Mucosa of stomach (tissue), 1 donor: ENCODE measurements at regions not wholly inside any gene's neighbourhood (a gene's known extent, or its start where the extent isn't known, plus 50 kb on each side); places are given as distances from the start of the nearest gene placed in this dataset.
"Not testable (repeated sequence)": the region's sequence is repeated elsewhere in the genome, so short reads cannot be mapped to it uniquely, and the experiment has no call there.

Experiments used
- H3K27me3 ChIP-seq: one replicate; pipeline ENCODE4 v1.7.0; 2013; ENCODE audit warnings: mild to moderate bottlenecking, low read length; ENCODE audit not compliant: control insufficient read depth, insufficient read depth
- H3K36me3 ChIP-seq: one replicate; pipeline ENCODE4 v1.7.0; 2013; ENCODE audit warnings: low read length; ENCODE audit not compliant: control insufficient read depth, insufficient read depth
- H3K4me1 ChIP-seq: one replicate; pipeline ENCODE4 v1.7.0; 2013; ENCODE audit warnings: mild to moderate bottlenecking, low read length; ENCODE audit not compliant: control insufficient read depth, insufficient read depth
- H3K4me3 ChIP-seq: one replicate; pipeline ENCODE4 v1.7.0; 2013; ENCODE audit warnings: low read length
- H3K9ac ChIP-seq: one replicate; pipeline ENCODE4 v1.7.0; 2013; ENCODE audit warnings: mild to moderate bottlenecking, low read length, moderate library complexity
- H3K9me3 ChIP-seq: one replicate; pipeline ENCODE4 v1.7.0; 2013; ENCODE audit warnings: mild to moderate bottlenecking, low read length, moderate library complexity; ENCODE audit not compliant: control insufficient read depth
- donor health status: Pancreatic carcinoma.

DNA sequence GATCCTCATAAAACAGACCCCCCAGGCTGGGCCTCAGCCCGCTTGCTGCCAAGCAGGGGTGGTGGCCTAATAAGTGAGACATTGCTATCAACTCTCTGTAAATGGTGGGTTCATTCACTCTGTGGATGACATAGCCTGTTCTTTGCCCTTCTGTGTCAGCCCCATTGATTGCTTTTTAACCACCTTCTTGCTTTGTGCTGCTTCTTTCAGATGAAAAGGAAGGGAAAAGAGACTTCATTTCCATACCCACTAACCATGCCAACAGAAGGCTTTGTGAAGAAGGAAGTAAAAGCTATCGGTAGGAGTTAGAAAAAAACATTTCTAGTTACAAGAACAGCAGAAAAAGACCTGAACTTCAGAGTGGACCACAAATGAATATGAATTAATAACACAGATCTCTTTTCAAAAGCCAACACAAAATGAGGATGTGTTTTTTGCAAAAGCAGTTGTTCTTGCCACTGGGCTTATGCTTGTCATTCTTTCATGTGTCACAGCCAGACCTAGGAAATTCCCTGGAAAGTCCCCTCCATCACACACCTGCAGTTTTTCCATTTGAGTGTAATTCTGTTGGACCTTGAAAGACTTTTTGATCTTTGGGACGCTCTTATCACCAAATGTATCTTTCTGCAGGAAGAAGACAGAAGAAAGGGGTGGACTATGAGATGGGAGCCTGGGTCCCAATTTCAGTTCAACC lies 507.7 kb downstream of the CCDC171 start:
- Histone ChIP-seq H3K9ac (no peak overlapping the region), H3K36me3 (no peaks in the 10 kb centered on the region), H3K9me3 (no peaks in the 10 kb centered on the region), H3K4me1 (no peaks in the 10 kb centered on the region), H3K27me3 (no peaks in the 10 kb centered on the region), H3K4me3 (no peak overlapping the region)

DNA sequence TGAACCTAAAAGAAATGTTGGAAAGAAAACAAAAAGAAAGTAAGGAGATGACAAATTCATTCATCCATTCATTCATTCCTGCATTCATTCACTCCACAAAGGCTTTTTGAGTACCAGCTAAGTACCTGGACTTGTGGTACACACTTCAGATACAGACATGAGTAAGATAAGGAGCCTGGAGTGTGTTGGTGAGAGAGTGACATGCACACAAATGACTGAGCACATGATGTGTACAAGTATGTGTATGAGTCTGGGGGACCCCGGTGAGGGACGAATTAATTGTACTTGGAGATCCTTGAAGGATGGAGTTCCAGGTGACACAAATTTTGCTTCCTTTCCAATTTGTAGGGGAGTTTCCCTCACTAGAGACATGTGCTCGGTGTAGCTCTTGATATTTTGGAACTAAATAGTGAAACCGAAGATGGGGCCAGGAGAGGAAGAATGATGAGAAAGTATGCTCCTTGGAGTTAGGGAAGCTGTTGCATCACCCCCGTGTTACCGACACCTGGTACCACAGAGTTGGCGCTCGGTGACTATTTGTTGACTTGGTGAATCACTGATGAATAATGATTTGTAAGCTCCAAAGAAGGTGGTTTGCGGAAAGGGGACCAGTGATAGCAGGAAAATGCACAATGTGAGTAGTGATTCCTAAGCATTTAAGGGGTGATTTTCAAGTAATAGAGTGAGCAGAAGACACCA lies 509.8 kb downstream of the CCDC171 start:
- Histone ChIP-seq H3K9ac (no peak overlapping the region), H3K27me3 (no peaks in the 10 kb centered on the region), H3K9me3 (no peaks in the 10 kb centered on the region), H3K4me1 (no peaks in the 10 kb centered on the region), H3K4me3 (no peak overlapping the region), H3K36me3 (no peaks in the 10 kb centered on the region)

DNA sequence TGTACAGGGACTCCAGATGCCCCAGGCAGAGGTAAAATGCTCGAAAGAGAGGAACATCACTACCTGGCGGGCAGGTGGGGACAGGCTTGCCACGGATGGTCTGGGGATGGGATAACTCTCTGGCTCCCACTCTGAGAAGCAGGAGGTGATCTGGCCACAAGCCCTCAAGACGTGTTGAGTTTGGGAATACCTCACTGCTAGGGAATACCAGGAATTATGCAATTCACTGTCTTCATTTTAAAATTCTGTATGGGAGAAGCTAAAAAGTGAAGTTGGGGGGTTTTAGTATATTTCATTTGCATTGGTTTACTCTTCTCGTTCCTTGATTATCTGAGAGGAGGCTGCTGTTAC lies 510.4 kb downstream of the CCDC171 start:
- no peak overlapping the region for H3K9ac ChIP-seq
- H3K4me1 ChIP-seq = no peaks in the 10 kb centered on the region
- no peaks in the 10 kb centered on the region for H3K36me3 ChIP-seq
- no peaks in the 10 kb centered on the region for H3K27me3 ChIP-seq
- no peak overlapping the region for H3K4me3 ChIP-seq
- no peaks in the 10 kb centered on the region for H3K9me3 ChIP-seq

DNA sequence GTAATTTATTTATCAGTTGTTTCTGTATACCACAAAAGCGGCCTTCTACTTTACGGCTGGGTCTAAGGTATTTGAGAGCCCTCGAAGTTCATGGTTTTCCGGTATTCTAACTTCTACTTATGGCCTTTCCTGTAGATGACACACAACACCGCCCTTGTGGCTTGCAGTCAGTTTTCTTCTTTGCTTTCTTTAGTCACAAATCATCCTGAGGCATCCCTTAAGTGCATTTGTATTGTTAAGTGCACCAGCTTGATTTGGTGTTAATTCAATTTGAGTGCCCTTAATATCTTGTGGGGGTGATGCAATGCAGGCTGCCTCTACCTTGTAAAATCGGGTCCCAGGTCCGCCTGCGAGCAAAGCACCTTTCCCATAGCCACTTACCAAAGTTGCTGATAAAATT lies 511.9 kb downstream of the CCDC171 start:
- Histone ChIP-seq H3K9ac (no peak overlapping the region), H3K27me3 (no peaks in the 10 kb centered on the region), H3K36me3 (no peaks in the 10 kb centered on the region), H3K9me3 (no peaks in the 10 kb centered on the region), H3K4me3 (no peak overlapping the region), H3K4me1 (no peaks in the 10 kb centered on the region)

DNA sequence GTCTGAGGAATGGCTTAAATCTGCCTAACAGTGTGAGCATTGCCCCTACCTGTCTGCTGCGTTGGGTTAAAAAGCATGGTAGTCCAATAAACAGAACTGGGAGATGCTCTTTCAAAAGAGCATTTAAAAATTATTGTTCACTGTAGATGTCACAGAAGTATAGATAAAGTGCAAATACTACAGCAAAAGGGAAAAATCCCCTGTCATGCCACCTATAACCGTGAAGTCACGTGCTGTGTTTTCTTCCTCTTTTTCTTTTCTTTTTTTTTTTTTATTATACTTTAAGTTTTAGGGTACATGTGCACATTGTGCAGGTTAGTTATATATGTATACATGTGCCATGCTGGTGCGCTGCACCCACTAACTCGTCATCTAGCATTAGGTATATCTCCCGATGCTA lies 513.4 kb downstream of the CCDC171 start:
- H3K4me3 ChIP-seq, H3K4me1 ChIP-seq, H3K27me3 ChIP-seq, H3K9ac ChIP-seq, H3K9me3 ChIP-seq, H3K36me3 ChIP-seq: not testable (repeated sequence)

DNA sequence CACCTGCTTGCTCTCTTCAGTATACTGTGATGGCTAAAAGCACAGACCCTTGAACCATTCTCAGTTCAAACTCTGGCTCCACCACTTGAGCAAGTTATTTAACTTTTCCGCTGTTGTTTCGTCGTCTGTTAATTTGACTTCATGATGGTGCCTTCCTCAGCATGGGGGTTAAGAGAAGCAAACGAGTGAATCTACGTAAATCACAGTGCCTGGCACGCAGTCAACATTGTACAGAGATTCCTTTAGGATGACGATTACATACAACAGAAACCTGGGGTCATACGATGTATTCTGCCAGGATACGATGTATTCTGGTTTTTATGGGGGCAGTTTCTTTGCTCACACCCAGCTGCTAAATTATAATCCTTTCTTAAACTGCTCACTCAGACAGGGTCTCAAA lies 515.6 kb downstream of the CCDC171 start:
- Histone ChIP-seq H3K4me3 (no peak overlapping the region), H3K9me3 (no peaks in the 10 kb centered on the region), H3K9ac (no peak overlapping the region), H3K4me1 (no peaks in the 10 kb centered on the region), H3K36me3 (no peaks in the 10 kb centered on the region), H3K27me3 (no peaks in the 10 kb centered on the region)

DNA sequence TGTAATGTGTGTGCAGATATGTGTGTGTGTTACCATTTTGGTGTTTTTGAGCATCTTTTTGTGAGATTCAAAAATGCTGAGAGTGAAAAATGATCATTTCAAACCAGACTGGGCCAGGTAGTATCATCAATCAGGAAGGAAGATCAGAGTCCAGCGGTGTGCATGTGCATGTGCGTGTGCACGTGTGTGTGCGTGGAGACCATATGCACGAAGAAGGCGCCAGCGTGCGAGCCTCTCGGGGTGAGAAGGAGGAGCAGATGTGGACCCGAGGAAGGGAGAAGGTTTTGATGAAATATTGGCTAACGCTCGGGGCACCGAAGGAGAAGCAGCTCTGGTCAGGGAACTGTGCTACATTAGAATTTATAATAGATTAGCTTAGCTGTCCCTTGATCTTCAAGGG lies 516.4 kb downstream of the CCDC171 start:
- no peak overlapping the region for H3K4me3 ChIP-seq
- no peaks in the 10 kb centered on the region for H3K9me3 ChIP-seq
- no peaks in the 10 kb centered on the region for H3K4me1 ChIP-seq
- H3K9ac ChIP-seq = no peak overlapping the region
- no peaks in the 10 kb centered on the region for H3K36me3 ChIP-seq
- H3K27me3 ChIP-seq = no peaks in the 10 kb centered on the region

DNA sequence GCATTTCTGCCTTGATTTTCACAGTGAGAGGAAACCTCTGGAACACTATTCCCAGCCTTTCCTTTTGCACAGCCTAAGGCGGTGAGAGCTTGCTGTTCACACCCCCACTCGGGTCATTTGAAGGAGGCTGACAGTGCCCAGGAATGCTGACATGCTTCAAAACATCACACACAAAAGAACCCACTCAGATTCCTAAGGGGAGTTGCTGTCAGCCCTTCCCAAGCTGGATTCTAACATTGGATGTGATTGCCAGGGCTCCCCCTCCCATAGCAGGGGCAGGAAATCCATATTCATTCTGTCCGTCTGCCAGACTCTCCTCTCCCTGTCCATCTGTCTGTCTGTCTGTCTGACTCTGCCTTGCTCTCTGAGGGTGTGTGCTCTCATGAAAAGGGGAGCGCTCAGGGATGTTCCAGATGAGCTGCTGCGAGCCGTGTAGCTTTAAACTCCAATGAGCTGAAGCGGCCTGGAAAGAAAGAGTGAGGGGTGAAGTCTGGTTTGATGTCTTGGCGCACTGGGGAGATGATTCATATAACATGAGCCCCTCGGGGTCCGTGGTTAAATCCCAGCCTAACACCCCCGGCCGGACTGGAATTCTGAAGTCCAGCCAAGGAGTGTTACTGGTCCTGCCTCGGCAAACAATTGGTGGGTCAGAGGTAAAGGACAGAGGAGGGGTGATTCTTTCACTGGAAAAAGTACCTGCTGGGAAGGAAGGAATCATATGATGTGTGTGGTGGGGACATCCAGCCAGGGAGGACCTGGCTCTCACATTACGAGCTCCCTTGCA lies 517.0 kb downstream of the CCDC171 start:
- no peak overlapping the region for H3K4me3 ChIP-seq
- no peaks in the 10 kb centered on the region for H3K36me3 ChIP-seq
- H3K4me1 ChIP-seq = no peaks in the 10 kb centered on the region
- H3K9me3 ChIP-seq = no peaks in the 10 kb centered on the region
- no peaks in the 10 kb centered on the region for H3K27me3 ChIP-seq
- H3K9ac ChIP-seq = no peak overlapping the region

DNA sequence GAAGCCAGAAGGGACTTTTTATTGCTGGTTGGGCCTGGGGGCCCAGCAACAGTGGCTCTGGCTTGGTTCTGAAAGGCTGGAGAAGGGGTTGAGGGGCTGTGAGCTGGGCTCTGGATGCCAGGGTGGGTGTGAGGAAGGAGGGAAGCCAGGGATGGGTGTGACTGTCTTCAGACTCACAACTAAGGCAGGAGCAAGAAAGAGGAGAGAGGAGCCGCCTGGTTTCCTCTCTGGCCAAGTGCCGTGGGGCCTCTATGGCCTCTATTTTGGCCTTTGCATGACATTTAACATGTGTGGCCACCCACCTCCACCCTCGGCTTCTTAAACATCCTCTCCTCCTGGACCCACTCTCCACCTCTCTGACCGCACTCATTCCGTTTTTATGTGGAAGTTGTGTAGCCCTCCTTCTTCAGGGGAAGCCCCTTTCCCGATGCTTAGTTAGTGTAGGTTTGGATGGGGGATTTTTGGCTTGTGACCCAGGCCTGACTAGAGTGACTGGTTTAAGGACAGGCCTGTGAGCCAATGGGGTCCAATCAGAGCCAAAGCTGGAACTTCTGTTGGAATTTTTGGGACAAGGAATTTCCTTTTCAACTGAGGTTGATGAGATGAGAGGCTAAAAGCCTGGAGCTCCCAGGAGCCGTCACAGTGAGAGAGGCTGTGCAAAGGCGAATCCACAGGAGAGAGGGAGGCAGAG lies 517.8 kb downstream of the CCDC171 start:
- Histone ChIP-seq H3K4me1 (no peaks in the 10 kb centered on the region), H3K9ac (no peak overlapping the region), H3K36me3 (no peaks in the 10 kb centered on the region), H3K4me3 (no peak overlapping the region), H3K27me3 (no peaks in the 10 kb centered on the region), H3K9me3 (no peaks in the 10 kb centered on the region)

DNA sequence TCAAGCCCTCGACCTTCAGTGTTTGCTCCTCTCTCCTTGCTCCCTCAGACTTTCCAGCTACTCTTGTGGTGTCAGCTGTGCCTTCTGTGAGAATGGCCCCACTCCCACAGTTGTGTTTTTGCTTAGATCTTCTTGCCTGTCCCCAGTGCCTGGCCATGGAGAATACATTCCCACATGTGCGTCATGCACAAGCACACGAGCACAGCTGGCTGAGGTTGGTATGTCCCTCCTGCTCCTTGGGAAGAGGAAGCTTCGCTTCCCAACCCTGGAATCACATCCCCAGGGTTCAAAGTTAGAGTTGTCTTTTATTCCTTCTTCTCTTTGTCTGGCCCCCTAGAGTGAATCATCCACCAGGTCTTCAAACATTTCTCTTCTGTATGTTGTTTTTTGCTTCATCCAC lies 518.6 kb downstream of the CCDC171 start:
- no peak overlapping the region for H3K9ac ChIP-seq
- H3K9me3 ChIP-seq = no peaks in the 10 kb centered on the region
- no peaks in the 10 kb centered on the region for H3K4me1 ChIP-seq
- no peak overlapping the region for H3K4me3 ChIP-seq
- H3K36me3 ChIP-seq = no peaks in the 10 kb centered on the region
- no peaks in the 10 kb centered on the region for H3K27me3 ChIP-seq

DNA sequence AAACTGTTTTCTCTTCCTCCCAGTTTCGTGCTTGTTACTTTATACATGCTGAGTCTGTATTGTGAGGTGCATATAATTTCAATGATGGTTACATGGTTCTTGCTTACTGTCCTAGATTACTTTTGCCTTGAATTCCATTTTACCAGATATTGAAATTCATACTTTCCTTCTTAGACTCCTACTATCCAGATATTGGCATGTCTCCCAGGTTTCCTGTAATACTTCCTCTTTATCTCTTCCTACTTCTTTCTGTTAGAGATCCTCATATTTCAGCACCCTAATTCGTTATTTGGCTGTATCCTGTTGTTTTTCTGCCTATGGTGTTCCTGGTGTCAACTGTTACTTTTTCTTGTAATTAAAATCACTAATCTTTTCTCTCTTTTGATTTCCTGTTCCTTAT lies 522.1 kb downstream of the CCDC171 start:
- Histone ChIP-seq H3K4me1 (no peaks in the 10 kb centered on the region), H3K4me3 (no peak overlapping the region), H3K9ac (no peak overlapping the region), H3K9me3 (no peaks in the 10 kb centered on the region), H3K36me3 (no peaks in the 10 kb centered on the region), H3K27me3 (no peaks in the 10 kb centered on the region)

DNA sequence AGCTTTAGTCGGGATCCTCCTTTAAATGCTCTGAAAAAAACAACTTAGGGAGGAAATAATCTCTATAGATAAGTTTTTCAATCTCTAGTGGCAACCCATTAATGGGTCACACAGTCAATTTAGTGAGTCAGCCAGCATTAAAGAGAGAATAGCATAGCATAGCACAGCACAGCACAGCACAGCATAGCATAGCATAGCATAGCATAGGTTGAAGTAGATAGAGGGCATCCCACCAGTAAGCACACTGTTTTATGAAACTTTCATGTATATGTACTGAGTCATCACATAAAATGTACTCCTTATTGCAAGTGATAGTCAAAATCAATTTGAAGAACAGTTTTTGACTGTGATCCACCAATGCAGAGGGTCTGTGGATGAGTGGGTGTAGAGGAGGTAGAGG lies 522.9 kb downstream of the CCDC171 start:
- Histone ChIP-seq H3K9ac (no peak overlapping the region), H3K36me3 (no peaks in the 10 kb centered on the region), H3K9me3 (no peaks in the 10 kb centered on the region), H3K4me1 (no peaks in the 10 kb centered on the region), H3K27me3 (no peaks in the 10 kb centered on the region), H3K4me3 (no peak overlapping the region)
